ENCODE measurements at regions not wholly inside any gene's neighbourhood (a gene's known extent, or its start where the extent isn't known, plus 50 kb on each side); places are given as distances from the start of the nearest gene placed in this dataset.
A peak's percentile ranks its signal among the peaks of the same experiment; 100 is the strongest.

GRCh38 chr2:19690429-19690828, 211.4 kb downstream of the TTC32 start:
- DNase-seq, result no peak
- H3K36me3 ChIP-seq, result no peaks in the 10 kb centered on the region
- no peak overlapping the region for H3K4me3 ChIP-seq
- ATAC-seq, result no peak
- no peaks in the 10 kb centered on the region for H3K27me3 ChIP-seq (ENCODE audit: low read depth)
- no peak for TF ChIP-seq CTCF (IDR thresholded peaks at IDR 0.05)
- H3K4me1 ChIP-seq, result no peaks in the 10 kb centered on the region
- no peak overlapping the region for H3K27ac ChIP-seq
- intact Hi-C loops (cut with DNase I), result no loop called here
- H3K9me3 ChIP-seq, result no peaks in the 10 kb centered on the region

GRCh38 chr2:19689646-19690168, 212.1 kb downstream of the TTC32 start:
- Histone ChIP-seq H3K4me1 (no peaks in the 10 kb centered on the region), H3K9me3 (no peaks in the 10 kb centered on the region), H3K36me3 (no peaks in the 10 kb centered on the region), H3K4me3 (no peak overlapping the region), H3K27me3 (ENCODE audit: low read depth) (no peaks in the 10 kb centered on the region), H3K27ac (no peak overlapping the region)
- ATAC-seq, result no peak
- TF ChIP-seq CTCF (IDR thresholded peaks at IDR 0.05), result no peak
- no peak for DNase-seq
- intact Hi-C loops (cut with DNase I), result no loop called here

GRCh38 chr2:19688059-19688458, 213.7 kb downstream of the TTC32 start:
- intact Hi-C loops (cut with DNase I), result no loop called here

DNA sequence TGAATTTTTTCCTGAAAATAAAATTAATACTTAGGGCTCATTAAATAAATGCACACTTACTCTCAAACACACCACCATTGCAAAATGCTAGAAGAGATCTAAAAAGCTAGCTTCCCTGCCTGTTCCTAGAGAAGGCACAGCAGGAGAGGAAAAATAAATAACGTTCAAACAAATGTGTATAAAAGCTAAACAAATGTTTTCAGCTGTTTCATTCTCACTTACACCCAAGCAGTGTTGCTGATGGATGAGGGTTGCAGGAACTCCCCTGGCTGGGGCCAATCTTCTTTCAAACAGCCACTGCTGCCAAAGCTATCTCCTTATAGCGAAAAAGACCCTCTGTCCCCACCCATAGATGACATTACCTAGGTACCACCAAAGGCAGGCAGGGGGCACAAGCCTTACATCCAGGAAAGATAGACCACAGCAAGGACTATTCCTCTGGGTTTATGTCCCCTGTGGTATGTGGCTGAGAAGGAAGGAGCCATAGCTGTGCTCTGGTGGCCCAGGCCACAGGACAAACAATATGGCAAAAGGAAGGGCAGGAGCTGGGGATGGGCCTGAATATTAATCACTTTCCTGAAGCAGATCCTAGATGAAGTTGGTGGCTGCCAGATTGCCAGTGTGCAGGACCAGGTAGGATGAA, 214.6 kb downstream of the TTC32 start:
- H3K36me3 ChIP-seq, result no peaks in the 10 kb centered on the region
- intact Hi-C loops (cut with DNase I), result no loop called here

More at GRCh38 chr2:19688059-19688458, 213.7 kb downstream of the TTC32 start:
- ATAC-seq, result peak; percentile 37 to 40
- no peaks in the 10 kb centered on the region for H3K36me3 ChIP-seq
- no peak for TF ChIP-seq CTCF (IDR thresholded peaks at IDR 0.05)
- DNase-seq, result no peak
- H3K4me3 ChIP-seq, result no peak overlapping the region
- H3K27me3 ChIP-seq (ENCODE audit: low read depth), result no peaks in the 10 kb centered on the region
- H3K4me1 ChIP-seq, result no peaks in the 10 kb centered on the region
- no peak overlapping the region for H3K27ac ChIP-seq
- no peaks in the 10 kb centered on the region for H3K9me3 ChIP-seq

DNA sequence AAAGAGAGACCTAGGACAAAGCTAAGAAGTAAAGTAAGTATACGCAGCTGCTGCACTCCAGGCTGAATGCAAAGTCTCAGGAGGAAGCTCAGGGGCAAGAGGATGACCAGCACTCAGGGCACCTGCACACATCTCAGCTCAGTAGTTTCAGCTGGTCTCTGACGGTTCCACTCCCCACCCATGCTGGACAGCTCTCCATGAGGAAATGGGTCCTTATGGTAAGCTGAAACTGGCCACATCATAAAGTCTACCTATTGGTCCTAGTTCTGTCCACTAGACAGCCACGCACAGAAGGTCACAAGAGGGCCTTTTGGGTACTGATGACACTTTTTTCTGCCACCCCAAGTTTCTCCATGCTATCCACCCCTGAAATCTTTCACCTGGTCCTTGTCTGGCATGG, 215.3 kb downstream of the TTC32 start:
- DNase-seq, result no peak
- Histone ChIP-seq H3K27ac (no peak overlapping the region), H3K4me1 (no peaks in the 10 kb centered on the region), H3K9me3 (no peaks in the 10 kb centered on the region), H3K27me3 (ENCODE audit: low read depth) (no peaks in the 10 kb centered on the region), H3K4me3 (no peak overlapping the region), H3K36me3 (no peaks in the 10 kb centered on the region)
- intact Hi-C loops (cut with DNase I), result no loop called here
- TF ChIP-seq CTCF (IDR thresholded peaks at IDR 0.05), result no peak
- no peak for ATAC-seq

More for the DNA sequence above, 214.6 kb downstream of the TTC32 start:
- DNase-seq (no peak), ATAC-seq (no peak)
- H3K27ac ChIP-seq, result no peak overlapping the region
- no peaks in the 10 kb centered on the region for H3K4me1 ChIP-seq
- no peaks in the 10 kb centered on the region for H3K9me3 ChIP-seq
- TF ChIP-seq CTCF (IDR thresholded peaks at IDR 0.05), result no peak
- no peak overlapping the region for H3K4me3 ChIP-seq
- no peaks in the 10 kb centered on the region for H3K27me3 ChIP-seq (ENCODE audit: low read depth)
